ENCODE measurements at regions not wholly inside any gene's neighbourhood (a gene's known extent, or its start where the extent isn't known, plus 50 kb on each side); places are given as distances from the start of the nearest gene placed in this dataset.

- Mint-ChIP-seq H3K36me3 (ENCODE audit: low read depth, unreplicated experiment) (no peaks in the 10 kb centered on the region), H3K27ac (ENCODE audit: unreplicated experiment) (no peak overlapping the region), H3K4me1 (ENCODE audit: unreplicated experiment) (no peaks in the 10 kb centered on the region), H3K27me3 (ENCODE audit: unreplicated experiment) (no peaks in the 10 kb centered on the region), H3K4me3 (ENCODE audit: unreplicated experiment) (no peak overlapping the region), H3K9me3 (ENCODE audit: unreplicated experiment) (peaks cover 4% of the 10 kb centered on the region)
- no peak for TF ChIP-seq CTCF (IDR thresholded peaks at IDR 0.05; ENCODE audit: unreplicated experiment)
- DNase-seq (ENCODE audit: low spot score), result no peak
Observed at GRCh38 chr15:35197306-35197705, 112.2 kb upstream of the NANOGP8 start.

GRCh38 chr15:35196273-35196672, 111.2 kb upstream of the NANOGP8 start:
- DNase-seq (ENCODE audit: low spot score), result no peak
- Mint-ChIP-seq H3K36me3 (ENCODE audit: low read depth, unreplicated experiment) (peaks cover 5% of the 10 kb centered on the region), H3K9me3 (ENCODE audit: unreplicated experiment) (peaks cover 11% of the 10 kb centered on the region), H3K4me3 (ENCODE audit: unreplicated experiment) (no peak overlapping the region), H3K4me1 (ENCODE audit: unreplicated experiment) (no peaks in the 10 kb centered on the region), H3K27ac (ENCODE audit: unreplicated experiment) (no peak overlapping the region), H3K27me3 (ENCODE audit: unreplicated experiment) (no peaks in the 10 kb centered on the region)
- no peak for TF ChIP-seq CTCF (IDR thresholded peaks at IDR 0.05; ENCODE audit: unreplicated experiment)

GRCh38 chr15:35195649-35196048, 110.6 kb upstream of the NANOGP8 start:
- no peak overlapping the region for H3K4me3 Mint-ChIP-seq (ENCODE audit: unreplicated experiment)
- H3K9me3 Mint-ChIP-seq (ENCODE audit: unreplicated experiment), result peaks cover 13% of the 10 kb centered on the region
- no peak overlapping the region for H3K27ac Mint-ChIP-seq (ENCODE audit: unreplicated experiment)
- no peaks in the 10 kb centered on the region for H3K27me3 Mint-ChIP-seq (ENCODE audit: unreplicated experiment)
- no peaks in the 10 kb centered on the region for H3K4me1 Mint-ChIP-seq (ENCODE audit: unreplicated experiment)
- DNase-seq (ENCODE audit: low spot score), result no peak
- no peak for TF ChIP-seq CTCF (IDR thresholded peaks at IDR 0.05; ENCODE audit: unreplicated experiment)
- H3K36me3 Mint-ChIP-seq (ENCODE audit: low read depth, unreplicated experiment), result peaks cover 8% of the 10 kb centered on the region

- no peak for DNase-seq (ENCODE audit: low spot score)
- Mint-ChIP-seq H3K27me3 (ENCODE audit: unreplicated experiment) (no peaks in the 10 kb centered on the region), H3K27ac (ENCODE audit: unreplicated experiment) (no peak overlapping the region)
Observed at GRCh38 chr15:35195031-35195430, 109.9 kb upstream of the NANOGP8 start.

GRCh38 chr15:35194296-35194695, 109.2 kb upstream of the NANOGP8 start:
- DNase-seq (ENCODE audit: low spot score), result no peak
- H3K27ac Mint-ChIP-seq (ENCODE audit: unreplicated experiment), result no peak overlapping the region

More at GRCh38 chr15:35195031-35195430, 109.9 kb upstream of the NANOGP8 start:
- peaks cover 13% of the 10 kb centered on the region for H3K36me3 Mint-ChIP-seq (ENCODE audit: low read depth, unreplicated experiment)
- H3K4me3 Mint-ChIP-seq (ENCODE audit: unreplicated experiment), result no peak overlapping the region
- TF ChIP-seq CTCF (IDR thresholded peaks at IDR 0.05; ENCODE audit: unreplicated experiment), result no peak
- no peaks in the 10 kb centered on the region for H3K4me1 Mint-ChIP-seq (ENCODE audit: unreplicated experiment)
- peaks cover 13% of the 10 kb centered on the region for H3K9me3 Mint-ChIP-seq (ENCODE audit: unreplicated experiment)

More at GRCh38 chr15:35194296-35194695, 109.2 kb upstream of the NANOGP8 start:
- Mint-ChIP-seq H3K4me3 (ENCODE audit: unreplicated experiment) (no peak overlapping the region), H3K9me3 (ENCODE audit: unreplicated experiment) (peaks cover 13% of the 10 kb centered on the region), H3K36me3 (ENCODE audit: low read depth, unreplicated experiment) (peaks cover 20% of the 10 kb centered on the region), H3K27me3 (ENCODE audit: unreplicated experiment) (no peaks in the 10 kb centered on the region), H3K4me1 (ENCODE audit: unreplicated experiment) (no peaks in the 10 kb centered on the region)
- TF ChIP-seq CTCF (IDR thresholded peaks at IDR 0.05; ENCODE audit: unreplicated experiment), result no peak
